Activated CD4-positive, alpha-beta T cell treated with anti-CD3 and anti-CD28 coated beads, Interleukin-2, amount 50 U/mL, for 16 hours (primary cell): ENCODE measurements at regions not wholly inside any gene's neighbourhood (a gene's known extent, or its start where the extent isn't known, plus 50 kb on each side); places are given as distances from the start of the nearest gene placed in this dataset.

ENCODE experiments used
- DNase-seq: peaks from one replicate; pipeline ENCODE4 v3.0.0-alpha.2; 2020

GRCh38 chr5:160511280-160511929 is 89.8 kb downstream of the PTTG1 start:
- no peak for DNase-seq
